Endothelial cell of umbilical vein (primary cell): ENCODE measurements at regions not wholly inside any gene's neighbourhood (a gene's known extent, or its start where the extent isn't known, plus 50 kb on each side); places are given as distances from the start of the nearest gene placed in this dataset.

Experiments
- BruUV-seq: library from RNA; stranded (reverse); fragments of 400-500 nt; replicated peaks from 2 replicates; lab custom pipeline; 2021; lab: Mats Ljungman, UMichigan
- CTCF ChIA-PET: fragments of 300-600, 350-600 bp; sonication (Branson Sonifier 250); formaldehyde crosslinking; loops from one replicate; lab custom pipeline; 2021; ENCODE audit warnings: antibody characterized with exemption, inconsistent platforms; lab: Charles Lee
- POLR2A ChIA-PET: fragments of 300-600, 350-600 bp; sonication (Branson Sonifier 250); formaldehyde crosslinking; loops from one replicate; lab custom pipeline; 2021; ENCODE audit warnings: antibody characterized with exemption, inconsistent platforms; lab: Charles Lee
- DNase-seq: peaks from one replicate; pipeline ENCODE4 v3.0.0-alpha.2; 2011; ENCODE audit warnings: low read depth, low spot score
- FAIRE-seq: peaks from 2 replicates; lab custom pipeline; 2011; peaks lifted over from hg19 to GRCh38; lab: Jason Lieb, UNC
- H2AFZ ChIP-seq: 2 replicates; pipeline ENCODE4 v1.6.0; 2012; ENCODE audit warnings: low read depth, low read length, control low read depth, inconsistent platforms
- H3K27ac ChIP-seq: 2 replicates; pipeline ENCODE4 v1.5.1; 2011; ENCODE audit warnings: low read depth, mild to moderate bottlenecking, control low read depth, low read length, moderate library complexity; ENCODE audit not compliant: insufficient read depth
- H3K27me3 ChIP-seq, 2 experiments: 2 replicates each; pipeline versions ENCODE4 v1.6.0 to v1.6.1; 2011; ENCODE audit warnings: low read length in 2 of 2, mixed read lengths in 1 of 2; ENCODE audit not compliant: control insufficient read depth in 2 of 2, insufficient read depth in 2 of 2
- H3K36me3 ChIP-seq, 2 experiments: 2 replicates in 1 of 2; 3 replicates in 1 of 2; pipeline ENCODE4 v1.5.1; 2011; ENCODE audit warnings: low read length in 2 of 2, mild to moderate bottlenecking in 1 of 2, moderate library complexity in 1 of 2; ENCODE audit not compliant: control insufficient read depth in 2 of 2, insufficient read depth in 2 of 2; ENCODE audit errors: extremely low read depth in 1 of 2
- H3K4me1 ChIP-seq: 3 replicates; pipeline ENCODE4 v1.5.1; 2011; ENCODE audit warnings: mild to moderate bottlenecking, low read length; ENCODE audit not compliant: control insufficient read depth, insufficient read depth; ENCODE audit errors: extremely low read depth
- H3K4me2 ChIP-seq: 2 replicates; pipeline ENCODE4 v1.6.1; 2011; ENCODE audit warnings: low read length, control low read depth, mixed read lengths; ENCODE audit not compliant: insufficient read depth
- H3K4me3 ChIP-seq, 3 experiments: fragments of 200-600 bp in 1 of 3; sonication (generic), shearing (Covaris generic) in 1 of 3; replicated peaks in 1 of 3; 2 replicates each; pipeline ENCODE4 v1.5.1; 2011 to 2016; ENCODE audit warnings: control low read depth in 3 of 3, low read length in 3 of 3, mild to moderate bottlenecking in 2 of 3, inconsistent platforms in 1 of 3, low read depth in 1 of 3, moderate library complexity in 1 of 3; ENCODE audit not compliant: insufficient read depth in 1 of 3
- H3K79me2 ChIP-seq: 2 replicates; pipeline ENCODE4 v1.6.0; 2012; ENCODE audit warnings: low read length, inconsistent platforms; ENCODE audit not compliant: control insufficient read depth, insufficient read depth
- H3K9ac ChIP-seq: replicated peaks from 2 replicates; pipeline ENCODE3; 2011; ENCODE audit warnings: low read length, control low read depth; ENCODE audit not compliant: insufficient read depth; ENCODE audit errors: extremely low read depth
- H3K9me1 ChIP-seq: replicated peaks from 3 replicates; pipeline ENCODE4 v1.6.0; 2011; ENCODE audit warnings: mild to moderate bottlenecking, low read length; ENCODE audit not compliant: control insufficient read depth, insufficient read depth; ENCODE audit errors: extremely low read depth
- H3K9me3 ChIP-seq: replicated peaks from 2 replicates; pipeline ENCODE4 v1.5.1; 2012; ENCODE audit warnings: low read length, inconsistent platforms; ENCODE audit not compliant: control insufficient read depth, insufficient read depth
- H4K20me1 ChIP-seq: replicated peaks from 2 replicates; pipeline ENCODE3; 2011; ENCODE audit warnings: mild to moderate bottlenecking, low read length; ENCODE audit not compliant: control insufficient read depth, insufficient read depth; ENCODE audit errors: extremely low read depth
- CTCF ChIP-seq, 2 donors: IDR thresholded peaks; 1 replicate in 1 of 2; 2 replicates in 1 of 2; pipeline ENCODE4 v1.5.1; 2011; ENCODE audit warnings: low read length in 2 of 2, mild to moderate bottlenecking in 2 of 2, moderate library complexity in 2 of 2, control low read depth in 1 of 2, inconsistent platforms in 1 of 2, low read depth in 1 of 2; ENCODE audit not compliant: insufficient read depth in 1 of 2; ENCODE audit errors: extremely low read depth in 1 of 2
- EZH2 ChIP-seq: IDR thresholded peaks from 2 replicates; pipeline ENCODE4 v1.6.1; 2012; ENCODE audit warnings: borderline replicate concordance, low read depth, mild to moderate bottlenecking, moderate library complexity, low read length, inconsistent platforms; ENCODE audit not compliant: severe bottlenecking
- FOS ChIP-seq: IDR thresholded peaks from 2 replicates; pipeline ENCODE4 v1.6.1; 2011; ENCODE audit warnings: mild to moderate bottlenecking, low read length, moderate library complexity, borderline replicate concordance; ENCODE audit not compliant: insufficient read depth
- GATA2 ChIP-seq: IDR thresholded peaks from 2 replicates; pipeline ENCODE4 v1.7.0; 2011; ENCODE audit warnings: low read depth, mild to moderate bottlenecking, moderate library complexity, mixed read lengths, low read length; ENCODE audit not compliant: insufficient read length, insufficient read depth
- JUN ChIP-seq: IDR thresholded peaks from 2 replicates; pipeline ENCODE4 v1.6.1; 2011; ENCODE audit warnings: borderline replicate concordance, low read depth; ENCODE audit not compliant: insufficient read length, insufficient read depth
- MAX ChIP-seq: IDR thresholded peaks from 2 replicates; pipeline ENCODE4 v1.6.1; 2011; ENCODE audit not compliant: insufficient read depth, insufficient read length
- MYC ChIP-seq: IDR thresholded peaks from one replicate; pipeline ENCODE4 v1.6.1; 2011; ENCODE audit warnings: mild to moderate bottlenecking, low read depth, low read length
- POLR2A ChIP-seq: IDR thresholded peaks from 2 replicates; pipeline ENCODE4 v1.6.1; 2012; ENCODE audit warnings: low read depth, mild to moderate bottlenecking, control low read depth, low read length
- POLR2AphosphoS5 ChIP-seq: IDR thresholded peaks from 2 replicates; pipeline ENCODE4 v1.6.1; 2012; ENCODE audit warnings: low read depth, mild to moderate bottlenecking, control low read depth, low read length, moderate library complexity; ENCODE audit not compliant: insufficient read depth
- dilution Hi-C: fragments of 300-500 bp; cut with MboI; formaldehyde crosslinking; loops from one replicate; pipeline ENCODE4 v1.15.0; 2019; ENCODE audit warnings: low sequenced_read_pairs; ENCODE audit not compliant: extremely low pct_ligation_motif_present
- intact Hi-C: fragments of 100-400 bp; cut with micrococcal nuclease; formaldehyde crosslinking; loops from one replicate; pipeline ENCODE4 v1.10.0; 2022

GRCh38 chr2:122166820-122167219 lies 411.4 kb downstream of the TSN start:
- H3K4me2 ChIP-seq = no peak overlapping the region
- no peaks in the 10 kb centered on the region for H3K27me3 ChIP-seq
- no TSS peak for BruUV-seq
- H3K27ac ChIP-seq = no peak overlapping the region
- H2AFZ ChIP-seq = no peak overlapping the region
- no peak overlapping the region for H3K4me3 ChIP-seq
- DNase-seq = no peak
- dilution Hi-C loops (no loop called here), intact Hi-C loops (no loop called here)
- ChIA-PET CTCF (no interaction called here), POLR2A (no interaction called here)
- no peaks in the 10 kb centered on the region for H3K36me3 ChIP-seq
- no peaks in the 10 kb centered on the region for H3K79me2 ChIP-seq
- no peaks in the 10 kb centered on the region for H3K9me3 ChIP-seq
- no peak for TF ChIP-seq MAX
- TF ChIP-seq EZH2 = no peak
- no peak for TF ChIP-seq JUN
- no peak for TF ChIP-seq POLR2A
- TF ChIP-seq FOS = no peak
- TF ChIP-seq CTCF (IDR thresholded peaks at IDR 0.05; ENCODE audit: extremely low read depth in 1 of 2, insufficient read depth in 1 of 2, low read depth in 1 of 2, low read length in 2 of 2) = no peak
- TF ChIP-seq POLR2AphosphoS5 = no peak
- TF ChIP-seq MYC = no peak
- no peak for TF ChIP-seq GATA2
- no peaks in the 10 kb centered on the region for H3K9me1 ChIP-seq
- no peak overlapping the region for H3K9ac ChIP-seq
- FAIRE-seq = no peak
- H3K4me1 ChIP-seq = no peaks in the 10 kb centered on the region
- no peaks in the 10 kb centered on the region for H4K20me1 ChIP-seq
